22Rv1 (cell line): ENCODE measurements at regions not wholly inside any gene's neighbourhood (a gene's known extent, or its start where the extent isn't known, plus 50 kb on each side); places are given as distances from the start of the nearest gene placed in this dataset.

Experiments used
- H3K27ac ChIP-seq: fragments of 450-650 bp; 2 replicates; pipeline ENCODE4 v1.5.1; 2017
- ZFX ChIP-seq: fragments of 450-650 bp; IDR thresholded peaks from 2 replicates; pipeline ENCODE4 v1.6.1; 2017; ENCODE audit warnings: antibody characterized with exemption, borderline replicate concordance
- TF ChIP-seq, protein P1 (sequence below): fragments of 450-650 bp; IDR thresholded peaks from 2 replicates; pipeline ENCODE4 v1.5.1; 2017; ENCODE audit warnings: mild to moderate bottlenecking

DNA sequence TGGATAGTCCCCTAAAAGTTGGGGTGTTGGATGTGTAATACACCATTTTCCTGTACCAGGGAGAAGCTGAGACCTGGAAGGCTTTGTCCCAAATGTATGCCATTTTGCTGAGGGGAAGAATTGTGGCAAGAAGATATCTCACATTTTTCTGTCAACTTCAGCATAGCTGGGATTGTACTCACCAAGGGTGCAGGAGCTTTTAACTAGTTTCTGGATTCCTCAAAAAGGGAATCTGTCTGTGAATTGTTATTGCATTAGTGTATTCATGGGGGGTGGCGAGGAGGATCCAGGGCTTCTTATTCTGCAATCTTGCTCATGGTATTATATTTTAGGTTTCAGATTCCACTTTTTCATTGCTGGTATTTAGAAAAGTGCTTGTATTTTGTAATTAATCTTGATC lies 208.2 kb upstream of the MYOCD start:
- H3K27ac ChIP-seq: no peak overlapping the region
- TF ChIP-seq, protein P1, sequence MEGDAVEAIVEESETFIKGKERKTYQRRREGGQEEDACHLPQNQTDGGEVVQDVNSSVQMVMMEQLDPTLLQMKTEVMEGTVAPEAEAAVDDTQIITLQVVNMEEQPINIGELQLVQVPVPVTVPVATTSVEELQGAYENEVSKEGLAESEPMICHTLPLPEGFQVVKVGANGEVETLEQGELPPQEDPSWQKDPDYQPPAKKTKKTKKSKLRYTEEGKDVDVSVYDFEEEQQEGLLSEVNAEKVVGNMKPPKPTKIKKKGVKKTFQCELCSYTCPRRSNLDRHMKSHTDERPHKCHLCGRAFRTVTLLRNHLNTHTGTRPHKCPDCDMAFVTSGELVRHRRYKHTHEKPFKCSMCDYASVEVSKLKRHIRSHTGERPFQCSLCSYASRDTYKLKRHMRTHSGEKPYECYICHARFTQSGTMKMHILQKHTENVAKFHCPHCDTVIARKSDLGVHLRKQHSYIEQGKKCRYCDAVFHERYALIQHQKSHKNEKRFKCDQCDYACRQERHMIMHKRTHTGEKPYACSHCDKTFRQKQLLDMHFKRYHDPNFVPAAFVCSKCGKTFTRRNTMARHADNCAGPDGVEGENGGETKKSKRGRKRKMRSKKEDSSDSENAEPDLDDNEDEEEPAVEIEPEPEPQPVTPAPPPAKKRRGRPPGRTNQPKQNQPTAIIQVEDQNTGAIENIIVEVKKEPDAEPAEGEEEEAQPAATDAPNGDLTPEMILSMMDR: no peak
- TF ChIP-seq ZFX: no peak

DNA sequence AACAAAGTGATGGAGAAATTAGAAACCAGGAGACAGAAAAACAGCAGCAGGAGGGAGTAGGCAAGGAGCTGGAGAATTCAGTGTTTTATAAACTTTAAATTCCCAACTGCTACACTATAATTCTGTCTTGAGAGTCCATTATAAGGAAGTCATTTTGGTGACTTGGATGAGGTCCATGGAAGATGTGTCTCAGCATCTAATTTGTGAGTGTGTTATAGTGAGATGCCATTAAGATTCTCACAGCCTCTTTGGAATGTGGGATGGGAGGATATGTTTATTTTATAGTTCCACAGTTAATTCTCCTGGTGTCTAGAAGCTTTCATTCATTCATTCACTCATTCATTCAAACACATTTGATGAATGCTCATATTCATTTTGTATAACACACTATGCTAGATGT lies 206.0 kb upstream of the MYOCD start:
- H3K27ac ChIP-seq: no peak overlapping the region
- TF ChIP-seq, protein P1: no peak
- no peak for TF ChIP-seq ZFX

DNA sequence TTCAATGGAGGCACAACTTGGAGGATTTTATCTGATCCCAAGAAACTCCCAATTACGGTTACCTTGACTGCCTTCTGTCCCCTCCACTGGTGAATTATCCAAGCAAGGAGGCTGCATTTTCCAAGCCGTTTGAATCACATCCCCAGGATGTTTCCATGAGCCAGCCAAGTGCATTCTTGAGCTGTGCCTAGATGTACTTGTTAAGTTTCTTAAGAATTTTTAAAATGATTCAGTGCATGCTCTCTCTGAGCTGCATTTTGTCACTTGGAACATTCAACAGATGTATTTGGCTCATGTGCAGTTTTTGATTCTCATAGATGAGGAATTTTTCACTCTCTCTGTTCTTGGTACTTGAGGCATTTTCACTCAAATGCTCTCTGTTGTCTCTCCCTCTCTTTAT lies 202.6 kb upstream of the MYOCD start:
- no peak overlapping the region for H3K27ac ChIP-seq
- no peak for TF ChIP-seq ZFX
- TF ChIP-seq, protein P1: no peak

DNA sequence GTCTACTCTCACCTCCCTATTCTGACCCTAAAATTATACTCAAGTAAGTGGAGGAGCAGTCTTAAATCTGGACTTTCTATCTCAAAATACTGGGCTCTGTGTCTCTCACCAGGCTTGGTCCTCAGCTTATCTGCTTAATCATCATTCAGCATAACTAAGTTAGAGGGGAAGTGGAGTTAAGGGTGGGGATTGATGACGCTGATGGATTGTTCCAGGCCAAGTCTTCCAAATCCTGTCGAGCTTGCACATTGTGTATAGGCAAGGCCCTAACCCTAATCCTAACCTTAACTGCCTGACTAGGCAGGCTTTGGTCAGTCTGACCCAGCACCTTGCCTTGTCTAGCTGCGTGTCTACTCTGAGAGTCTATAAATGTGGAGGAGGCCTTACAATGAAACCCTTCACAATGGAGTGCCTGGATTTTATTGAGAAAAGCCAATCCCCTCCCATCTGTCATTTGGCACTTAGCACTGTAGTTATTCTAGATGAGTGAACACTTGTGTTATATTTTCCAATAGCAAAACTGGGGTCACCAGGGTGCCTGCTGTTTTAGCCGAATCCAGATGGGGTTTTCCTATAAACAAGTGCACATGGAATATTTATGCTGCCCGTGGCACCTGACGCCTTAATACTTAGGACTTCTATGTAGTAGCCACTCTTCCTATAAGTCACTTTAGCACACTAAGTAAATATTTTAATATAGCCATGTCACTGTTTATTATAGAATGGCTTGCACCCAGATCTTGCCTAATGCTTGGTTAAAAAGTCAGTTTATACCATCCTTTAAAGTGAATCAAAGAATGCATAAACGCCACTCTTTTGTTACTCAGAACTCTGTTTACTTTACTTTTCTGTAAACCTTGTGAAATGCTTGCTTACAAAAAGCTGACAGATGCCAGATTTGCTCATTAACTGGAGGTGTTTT lies 193.2 kb upstream of the MYOCD start:
- no peak for TF ChIP-seq ZFX
- TF ChIP-seq, protein P1: no peak
- H3K27ac ChIP-seq: no peak overlapping the region

DNA sequence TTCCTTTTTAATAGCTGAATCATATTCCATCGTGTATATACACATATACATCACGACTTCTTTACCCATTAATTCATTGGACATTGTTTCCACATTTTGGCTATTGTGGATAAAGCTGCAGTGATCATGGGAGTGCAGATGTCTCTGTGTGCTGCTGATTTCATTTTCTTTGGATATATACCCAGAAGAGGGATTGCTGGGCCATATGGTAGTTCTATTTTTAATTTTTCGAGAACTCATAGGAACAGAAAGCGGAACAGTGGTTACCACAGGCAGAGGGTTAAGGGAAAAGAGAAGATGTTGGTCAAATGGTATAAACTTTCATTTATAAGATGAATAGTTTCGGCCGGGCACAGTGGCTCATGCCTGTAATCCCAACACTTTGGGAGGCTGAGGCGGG lies 187.4 kb upstream of the MYOCD start:
- no peak overlapping the region for H3K27ac ChIP-seq
- TF ChIP-seq, protein P1: no peak
- no peak for TF ChIP-seq ZFX

DNA sequence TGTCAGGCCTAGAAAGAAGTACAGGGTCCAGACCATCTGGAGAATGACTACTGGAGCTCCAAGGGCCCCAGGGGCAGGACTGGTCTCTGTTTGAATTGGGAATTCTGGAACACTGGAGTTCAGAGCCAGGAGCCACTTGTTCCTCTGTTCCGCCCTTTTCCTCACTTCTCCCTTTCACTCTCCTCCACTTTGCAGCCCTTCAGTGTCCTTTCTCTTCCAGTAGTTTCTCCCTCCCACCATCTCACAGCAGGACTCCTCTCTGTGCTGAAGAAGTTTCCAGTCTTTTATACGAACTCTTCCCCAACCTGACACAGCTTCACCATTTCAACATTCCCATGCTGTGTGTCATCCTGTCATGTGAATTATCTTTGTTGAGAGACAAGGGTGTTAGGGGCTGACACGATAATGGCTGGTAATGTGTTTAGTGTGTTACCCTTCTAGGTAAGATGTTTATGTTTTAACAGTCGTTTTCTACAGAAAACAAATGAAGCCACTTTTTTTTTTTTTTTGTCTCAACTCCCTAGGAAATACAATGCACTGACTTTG lies 180.3 kb upstream of the MYOCD start:
- no peak overlapping the region for H3K27ac ChIP-seq
- TF ChIP-seq ZFX: no peak
- TF ChIP-seq, protein P1: no peak

DNA sequence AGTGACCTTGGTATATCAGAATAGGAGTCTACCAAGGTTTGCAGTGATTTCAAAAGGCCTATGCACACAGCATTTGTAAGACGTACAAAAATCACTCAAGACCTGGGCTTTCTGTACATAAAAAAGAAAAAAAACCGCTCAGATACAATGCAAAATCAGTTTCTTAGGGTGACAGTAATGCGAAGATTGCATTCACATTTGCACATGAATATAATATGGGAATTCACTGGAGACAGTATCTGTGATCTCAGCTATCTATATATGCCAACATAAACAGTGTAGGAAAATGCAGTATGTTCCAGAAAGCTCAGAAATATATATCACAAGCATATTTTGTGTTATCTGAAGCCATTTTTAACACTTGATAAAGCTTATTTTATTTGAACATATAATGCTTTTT lies 176.4 kb upstream of the MYOCD start:
- TF ChIP-seq, protein P1: no peak
- TF ChIP-seq ZFX: no peak

More for the DNA sequence above, 176.4 kb upstream of the MYOCD start:
- no peak overlapping the region for H3K27ac ChIP-seq
